ENCODE measurements at regions not wholly inside any gene's neighbourhood (a gene's known extent, or its start where the extent isn't known, plus 50 kb on each side); places are given as distances from the start of the nearest gene placed in this dataset.

- Histone ChIP-seq H3K4me1 (ENCODE audit: insufficient read depth, low read length) (no peaks in the 10 kb centered on the region), H3K9me3 (ENCODE audit: insufficient read depth, low read depth, low read length) (no peaks in the 10 kb centered on the region), H3K4me3 (ENCODE audit: low read length) (no peak overlapping the region), H3K27ac (ENCODE audit: low read length) (no peak overlapping the region), H3K36me3 (ENCODE audit: insufficient read depth, low read depth, low read length) (no peaks in the 10 kb centered on the region), H3K27me3 (ENCODE audit: insufficient read depth, low read length) (no peaks in the 10 kb centered on the region), H3K9ac (ENCODE audit: low read depth, low read length) (no peak overlapping the region)
Observed at GRCh38 chr16:64149756-64150155, 972.1 kb downstream of the CDH11 start.

GRCh38 chr16:64148356-64148755 is 973.5 kb downstream of the CDH11 start:
- H3K4me1 ChIP-seq (ENCODE audit: insufficient read depth, low read length), result no peaks in the 10 kb centered on the region
- no peaks in the 10 kb centered on the region for H3K36me3 ChIP-seq (ENCODE audit: insufficient read depth, low read depth, low read length)
- H3K4me3 ChIP-seq (ENCODE audit: low read length), result no peak overlapping the region
- no peaks in the 10 kb centered on the region for H3K27me3 ChIP-seq (ENCODE audit: insufficient read depth, low read length)
- no peak overlapping the region for H3K9ac ChIP-seq (ENCODE audit: low read depth, low read length)
- no peaks in the 10 kb centered on the region for H3K9me3 ChIP-seq (ENCODE audit: insufficient read depth, low read depth, low read length)
- no peak overlapping the region for H3K27ac ChIP-seq (ENCODE audit: low read length)

- Histone ChIP-seq H3K36me3 (ENCODE audit: insufficient read depth, low read depth, low read length) (no peaks in the 10 kb centered on the region), H3K27me3 (ENCODE audit: insufficient read depth, low read length) (no peaks in the 10 kb centered on the region), H3K4me1 (ENCODE audit: insufficient read depth, low read length) (no peaks in the 10 kb centered on the region), H3K9me3 (ENCODE audit: insufficient read depth, low read depth, low read length) (no peaks in the 10 kb centered on the region), H3K9ac (ENCODE audit: low read depth, low read length) (no peak overlapping the region), H3K4me3 (ENCODE audit: low read length) (no peak overlapping the region), H3K27ac (ENCODE audit: low read length) (no peak overlapping the region)
Observed at GRCh38 chr16:64147941-64148340, 973.9 kb downstream of the CDH11 start.

DNA sequence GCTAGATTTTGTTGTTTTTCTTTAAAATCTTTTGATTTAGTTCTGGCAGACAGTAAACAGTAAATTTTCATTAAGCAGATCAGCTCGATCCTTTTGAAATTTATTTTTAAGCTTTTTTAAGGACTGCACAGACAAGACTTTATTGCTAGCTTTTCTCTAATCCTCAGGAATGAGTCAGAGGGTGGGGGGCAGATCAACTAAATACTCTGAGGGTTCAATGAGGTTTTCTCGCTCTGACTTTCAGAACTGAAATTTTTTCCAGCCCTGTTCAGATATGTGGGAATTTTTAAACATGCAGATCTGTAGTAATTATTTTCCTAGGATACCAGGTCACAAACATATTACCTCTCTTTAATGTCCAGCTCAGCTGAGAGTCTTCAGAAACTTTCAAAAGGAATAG is 977.2 kb downstream of the CDH11 start:
- Histone ChIP-seq H3K36me3 (ENCODE audit: insufficient read depth, low read depth, low read length) (no peaks in the 10 kb centered on the region), H3K4me1 (ENCODE audit: insufficient read depth, low read length) (no peaks in the 10 kb centered on the region), H3K27me3 (ENCODE audit: insufficient read depth, low read length) (no peaks in the 10 kb centered on the region), H3K4me3 (ENCODE audit: low read length) (no peak overlapping the region), H3K27ac (ENCODE audit: low read length) (no peak overlapping the region), H3K9ac (ENCODE audit: low read depth, low read length) (no peak overlapping the region), H3K9me3 (ENCODE audit: insufficient read depth, low read depth, low read length) (no peaks in the 10 kb centered on the region)

DNA sequence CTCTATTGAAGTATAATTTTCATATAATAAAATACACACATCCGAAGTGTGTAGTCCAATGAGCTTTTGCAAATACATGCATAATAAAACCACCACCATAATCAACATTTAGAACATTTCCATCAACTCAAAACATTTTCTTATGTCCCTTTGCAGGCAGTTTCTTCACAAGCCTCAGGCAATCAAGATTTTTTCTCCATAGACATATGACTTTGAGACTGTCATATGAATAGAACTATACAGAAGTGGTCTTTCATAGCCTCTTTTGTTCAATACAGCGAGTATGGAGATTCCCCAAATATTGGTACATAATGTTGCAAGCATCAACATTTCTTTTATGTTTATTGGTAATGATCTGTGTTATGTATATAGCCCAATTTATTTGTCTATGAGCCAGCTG is 983.2 kb downstream of the CDH11 start:
- Histone ChIP-seq H3K4me1 (ENCODE audit: insufficient read depth, low read length) (no peaks in the 10 kb centered on the region), H3K27me3 (ENCODE audit: insufficient read depth, low read length) (no peaks in the 10 kb centered on the region), H3K36me3 (ENCODE audit: insufficient read depth, low read depth, low read length) (no peaks in the 10 kb centered on the region), H3K4me3 (ENCODE audit: low read length) (no peak overlapping the region), H3K9ac (ENCODE audit: low read depth, low read length) (no peak overlapping the region), H3K27ac (ENCODE audit: low read length) (no peak overlapping the region), H3K9me3 (ENCODE audit: insufficient read depth, low read depth, low read length) (no peaks in the 10 kb centered on the region)

- Histone ChIP-seq H3K27ac (ENCODE audit: low read length) (no peak overlapping the region), H3K4me3 (ENCODE audit: low read length) (no peak overlapping the region), H3K9ac (ENCODE audit: low read depth, low read length) (no peak overlapping the region), H3K4me1 (ENCODE audit: insufficient read depth, low read length) (no peaks in the 10 kb centered on the region), H3K27me3 (ENCODE audit: insufficient read depth, low read length) (no peaks in the 10 kb centered on the region), H3K9me3 (ENCODE audit: insufficient read depth, low read depth, low read length) (no peaks in the 10 kb centered on the region), H3K36me3 (ENCODE audit: insufficient read depth, low read depth, low read length) (no peaks in the 10 kb centered on the region)
Observed at GRCh38 chr16:64138006-64138405, 983.9 kb downstream of the CDH11 start.

DNA sequence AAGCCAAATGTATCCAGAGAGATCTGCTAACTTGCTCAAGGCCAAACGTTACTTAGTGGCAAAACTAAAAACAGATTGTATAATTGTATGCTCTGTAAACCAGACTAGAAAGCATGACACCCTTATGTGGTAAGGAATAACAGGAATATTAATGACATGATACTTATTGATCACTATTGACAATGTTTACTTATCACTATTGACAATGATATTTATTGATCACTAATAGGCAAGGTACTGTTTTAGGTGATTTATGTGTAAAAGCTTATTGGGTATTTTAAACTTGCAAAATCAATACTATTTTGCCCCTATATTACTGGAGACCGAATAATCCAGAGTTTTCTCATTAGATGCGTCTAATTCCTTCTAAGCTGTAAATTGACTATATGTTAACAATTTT is 985.1 kb downstream of the CDH11 start:
- Histone ChIP-seq H3K9me3 (ENCODE audit: insufficient read depth, low read depth, low read length) (no peaks in the 10 kb centered on the region), H3K27ac (ENCODE audit: low read length) (no peak overlapping the region), H3K4me1 (ENCODE audit: insufficient read depth, low read length) (no peaks in the 10 kb centered on the region), H3K27me3 (ENCODE audit: insufficient read depth, low read length) (no peaks in the 10 kb centered on the region), H3K9ac (ENCODE audit: low read depth, low read length) (no peak overlapping the region), H3K36me3 (ENCODE audit: insufficient read depth, low read depth, low read length) (no peaks in the 10 kb centered on the region), H3K4me3 (ENCODE audit: low read length) (no peak overlapping the region)

- H3K9ac ChIP-seq (ENCODE audit: low read depth, low read length), result no peak overlapping the region
- H3K27ac ChIP-seq (ENCODE audit: low read length), result no peak overlapping the region
- no peaks in the 10 kb centered on the region for H3K36me3 ChIP-seq (ENCODE audit: insufficient read depth, low read depth, low read length)
- no peaks in the 10 kb centered on the region for H3K27me3 ChIP-seq (ENCODE audit: insufficient read depth, low read length)
- H3K4me1 ChIP-seq (ENCODE audit: insufficient read depth, low read length), result no peaks in the 10 kb centered on the region
- H3K9me3 ChIP-seq (ENCODE audit: insufficient read depth, low read depth, low read length), result no peaks in the 10 kb centered on the region
- H3K4me3 ChIP-seq (ENCODE audit: low read length), result no peak overlapping the region
Observed at GRCh38 chr16:64136314-64136713, 985.5 kb downstream of the CDH11 start.

GRCh38 chr16:64133366-64133765 is 988.5 kb downstream of the CDH11 start:
- no peak overlapping the region for H3K4me3 ChIP-seq (ENCODE audit: low read length)
- H3K9ac ChIP-seq (ENCODE audit: low read depth, low read length), result no peak overlapping the region
- no peaks in the 10 kb centered on the region for H3K36me3 ChIP-seq (ENCODE audit: insufficient read depth, low read depth, low read length)
- no peaks in the 10 kb centered on the region for H3K4me1 ChIP-seq (ENCODE audit: insufficient read depth, low read length)
- H3K9me3 ChIP-seq (ENCODE audit: insufficient read depth, low read depth, low read length), result no peaks in the 10 kb centered on the region
- H3K27me3 ChIP-seq (ENCODE audit: insufficient read depth, low read length), result no peaks in the 10 kb centered on the region
- no peak overlapping the region for H3K27ac ChIP-seq (ENCODE audit: low read length)

- H3K36me3 ChIP-seq (ENCODE audit: insufficient read depth, low read depth, low read length), result no peaks in the 10 kb centered on the region
- H3K27ac ChIP-seq (ENCODE audit: low read length), result no peak overlapping the region
- H3K4me3 ChIP-seq (ENCODE audit: low read length), result no peak overlapping the region
- H3K9ac ChIP-seq (ENCODE audit: low read depth, low read length), result no peak overlapping the region
- no peaks in the 10 kb centered on the region for H3K27me3 ChIP-seq (ENCODE audit: insufficient read depth, low read length)
- H3K4me1 ChIP-seq (ENCODE audit: insufficient read depth, low read length), result no peaks in the 10 kb centered on the region
- H3K9me3 ChIP-seq (ENCODE audit: insufficient read depth, low read depth, low read length), result no peaks in the 10 kb centered on the region
Observed at GRCh38 chr16:64132759-64133361, 989.0 kb downstream of the CDH11 start.

GRCh38 chr16:64132190-64132589 is 989.7 kb downstream of the CDH11 start:
- no peak overlapping the region for H3K27ac ChIP-seq (ENCODE audit: low read length)
- H3K9ac ChIP-seq (ENCODE audit: low read depth, low read length), result no peak overlapping the region
- H3K4me3 ChIP-seq (ENCODE audit: low read length), result no peak overlapping the region
- H3K9me3 ChIP-seq (ENCODE audit: insufficient read depth, low read depth, low read length), result no peaks in the 10 kb centered on the region
- no peaks in the 10 kb centered on the region for H3K27me3 ChIP-seq (ENCODE audit: insufficient read depth, low read length)
- H3K36me3 ChIP-seq (ENCODE audit: insufficient read depth, low read depth, low read length), result no peaks in the 10 kb centered on the region
- no peaks in the 10 kb centered on the region for H3K4me1 ChIP-seq (ENCODE audit: insufficient read depth, low read length)

- no peaks in the 10 kb centered on the region for H3K4me1 ChIP-seq (ENCODE audit: insufficient read depth, low read length)
- H3K9ac ChIP-seq (ENCODE audit: low read depth, low read length), result no peak overlapping the region
- H3K9me3 ChIP-seq (ENCODE audit: insufficient read depth, low read depth, low read length), result no peaks in the 10 kb centered on the region
- no peak overlapping the region for H3K4me3 ChIP-seq (ENCODE audit: low read length)
- no peaks in the 10 kb centered on the region for H3K27me3 ChIP-seq (ENCODE audit: insufficient read depth, low read length)
- no peak overlapping the region for H3K27ac ChIP-seq (ENCODE audit: low read length)
- no peaks in the 10 kb centered on the region for H3K36me3 ChIP-seq (ENCODE audit: insufficient read depth, low read depth, low read length)
Observed at GRCh38 chr16:64131423-64131822, 990.4 kb downstream of the CDH11 start.

- H3K27ac ChIP-seq (ENCODE audit: low read length), result no peak overlapping the region
- no peaks in the 10 kb centered on the region for H3K36me3 ChIP-seq (ENCODE audit: insufficient read depth, low read depth, low read length)
- no peaks in the 10 kb centered on the region for H3K9me3 ChIP-seq (ENCODE audit: insufficient read depth, low read depth, low read length)
- H3K4me1 ChIP-seq (ENCODE audit: insufficient read depth, low read length), result no peaks in the 10 kb centered on the region
- no peaks in the 10 kb centered on the region for H3K27me3 ChIP-seq (ENCODE audit: insufficient read depth, low read length)
- H3K4me3 ChIP-seq (ENCODE audit: low read length), result no peak overlapping the region
- no peak overlapping the region for H3K9ac ChIP-seq (ENCODE audit: low read depth, low read length)
Observed at GRCh38 chr16:64130140-64130539, 991.7 kb downstream of the CDH11 start.

Data from iPS-20b (cell line).